Astrocyte (in vitro differentiated cells and primary cell): ENCODE measurements at regions not wholly inside any gene's neighbourhood (a gene's known extent, or its start where the extent isn't known, plus 50 kb on each side); places are given as distances from the start of the nearest gene placed in this dataset.

Source experiments
- DNase-seq: peaks from one replicate; pipeline ENCODE4 v3.0.0-alpha.2; 2010; ENCODE audit warnings: low read depth
- FAIRE-seq: peaks from 2 replicates; lab custom pipeline; 2011; peaks lifted over from hg19 to GRCh38; lab: Jason Lieb, UNC
- H2AFZ ChIP-seq: 2 replicates; pipeline ENCODE4 v1.6.0; 2012; ENCODE audit warnings: low read depth, low read length, inconsistent platforms
- H3K27ac ChIP-seq: 2 replicates; pipeline ENCODE4 v1.5.1; 2011; ENCODE audit warnings: low read depth, low read length, inconsistent platforms
- H3K27me3 ChIP-seq: 2 replicates; pipeline ENCODE4 v1.6.0; 2011; ENCODE audit warnings: low read length, inconsistent platforms; ENCODE audit not compliant: insufficient read depth
- H3K36me3 ChIP-seq: 2 replicates; pipeline ENCODE4 v1.5.1; 2011; ENCODE audit warnings: low read length, inconsistent platforms; ENCODE audit not compliant: insufficient read depth
- H3K4me1 ChIP-seq: 2 replicates; pipeline ENCODE4 v1.5.1; 2011; ENCODE audit warnings: low read length, inconsistent platforms; ENCODE audit not compliant: insufficient read depth
- H3K4me2 ChIP-seq: 2 replicates; pipeline ENCODE4 v1.6.0; 2012; ENCODE audit warnings: low read length, inconsistent platforms
- H3K4me3 ChIP-seq: 2 replicates; pipeline ENCODE4 v1.5.1; 2011; ENCODE audit warnings: low read depth, mild to moderate bottlenecking, low read length, inconsistent platforms; ENCODE audit not compliant: insufficient read depth
- H3K79me2 ChIP-seq: 2 replicates; pipeline ENCODE4 v1.6.0; 2012; ENCODE audit warnings: mild to moderate bottlenecking, low read length, inconsistent platforms; ENCODE audit not compliant: insufficient read depth
- H3K9ac ChIP-seq: 2 replicates; pipeline ENCODE4 v1.6.0; 2012; ENCODE audit warnings: mild to moderate bottlenecking, low read length, inconsistent platforms
- H3K9me3 ChIP-seq: 2 replicates; pipeline ENCODE4 v1.5.1; 2012; ENCODE audit warnings: low read depth, mild to moderate bottlenecking, low read length, inconsistent platforms; ENCODE audit not compliant: insufficient read depth
- H4K20me1 ChIP-seq: 2 replicates; pipeline ENCODE4 v1.6.0; 2012; ENCODE audit warnings: low read length, inconsistent platforms; ENCODE audit not compliant: insufficient read depth
- H3K27ac Mint-ChIP-seq: one replicate; pipeline ENCODE4 v1.8.0; 2021; ENCODE audit warnings: mild to moderate bottlenecking, mixed read lengths; ENCODE audit not compliant: unreplicated experiment
- H3K27me3 Mint-ChIP-seq: one replicate; pipeline ENCODE4 v1.8.0; 2021; ENCODE audit warnings: low read depth, mixed read lengths; ENCODE audit not compliant: unreplicated experiment
- H3K36me3 Mint-ChIP-seq: one replicate; pipeline ENCODE4 v1.8.0; 2021; ENCODE audit warnings: low read depth, mixed read lengths; ENCODE audit not compliant: unreplicated experiment
- H3K4me1 Mint-ChIP-seq: one replicate; pipeline ENCODE4 v1.8.0; 2021; ENCODE audit warnings: low read depth, mixed read lengths; ENCODE audit not compliant: unreplicated experiment
- H3K4me3 Mint-ChIP-seq: one replicate; pipeline ENCODE4 v1.8.0; 2021; ENCODE audit warnings: mild to moderate bottlenecking, moderate library complexity, mixed read lengths; ENCODE audit not compliant: unreplicated experiment
- H3K9me3 Mint-ChIP-seq: one replicate; pipeline ENCODE4 v1.8.0; 2021; ENCODE audit warnings: mild to moderate bottlenecking, mixed read lengths; ENCODE audit not compliant: unreplicated experiment
- CTCF ChIP-seq: IDR thresholded peaks from 2 replicates; pipeline ENCODE4 v1.5.1; 2011; ENCODE audit warnings: low read depth, mild to moderate bottlenecking, inconsistent platforms, low read length, moderate library complexity; ENCODE audit not compliant: insufficient read depth
- EZH2 ChIP-seq: IDR thresholded peaks from 2 replicates; pipeline ENCODE4 v1.6.1; 2012; ENCODE audit warnings: mild to moderate bottlenecking, low read length, inconsistent platforms; ENCODE audit not compliant: insufficient read depth

DNA sequence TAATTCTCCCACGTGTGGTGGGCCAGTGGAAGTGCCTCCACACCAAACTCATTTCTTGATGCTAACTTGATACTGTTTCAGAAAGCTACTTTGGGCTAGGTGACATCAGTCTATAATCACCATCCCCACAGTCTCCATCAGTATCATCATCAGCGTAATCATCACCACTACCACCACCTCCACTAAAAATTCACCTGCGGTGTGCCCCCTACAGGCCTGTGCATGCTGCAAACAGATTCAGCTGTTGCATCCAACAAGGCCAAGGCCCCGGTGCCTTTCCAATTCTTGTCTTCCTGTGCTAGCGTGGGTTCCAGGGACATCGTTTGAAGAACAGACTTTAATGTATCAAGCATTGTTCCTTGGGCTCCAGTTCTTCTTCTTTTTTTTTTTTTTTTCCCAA lies 201.3 kb upstream of the EXOC2 start:
- no peaks in the 10 kb centered on the region for H3K9me3 Mint-ChIP-seq
- Histone ChIP-seq H4K20me1 (no peaks in the 10 kb centered on the region), H3K9me3 (no peaks in the 10 kb centered on the region), H3K79me2 (no peaks in the 10 kb centered on the region), H3K36me3 (no peaks in the 10 kb centered on the region), H2AFZ (no peak overlapping the region), H3K9ac (no peak overlapping the region), H3K4me2 (no peak overlapping the region), H3K27ac (no peak overlapping the region), H3K27me3 (no peaks in the 10 kb centered on the region), H3K4me3 (no peak overlapping the region), H3K4me1 (no peaks in the 10 kb centered on the region)
- H3K27ac Mint-ChIP-seq: no peak overlapping the region
- FAIRE-seq (no peak), DNase-seq (no peak)
- H3K27me3 Mint-ChIP-seq: peaks cover 41% of the 10 kb centered on the region
- TF ChIP-seq EZH2 (no peak), CTCF (no peak)
- H3K4me1 Mint-ChIP-seq: peaks cover 8% of the 10 kb centered on the region
- H3K36me3 Mint-ChIP-seq: no peaks in the 10 kb centered on the region
- H3K4me3 Mint-ChIP-seq: no peak overlapping the region

DNA sequence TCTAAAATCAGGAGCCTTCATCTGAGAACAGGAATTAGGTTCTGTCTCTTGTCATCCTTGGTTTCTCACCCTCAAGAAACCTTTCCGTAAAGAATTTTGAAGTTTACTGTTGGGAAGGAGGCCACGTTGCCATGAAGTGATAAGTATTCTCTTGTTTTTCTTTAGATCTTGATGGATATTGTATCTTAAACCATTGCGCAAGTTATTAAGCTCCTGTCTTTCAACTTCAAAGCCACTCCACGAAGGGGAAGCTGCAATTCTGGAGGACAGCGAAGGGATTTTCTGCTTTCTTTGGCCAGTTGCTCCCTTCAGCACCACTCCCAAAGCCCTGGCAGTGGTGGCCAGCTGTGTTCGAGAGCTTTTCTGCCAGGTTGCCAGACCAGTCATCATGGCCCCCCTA lies 198.1 kb upstream of the EXOC2 start:
- TF ChIP-seq EZH2 (no peak), CTCF (no peak)
- H3K27ac Mint-ChIP-seq: no peak overlapping the region
- Histone ChIP-seq H3K79me2 (no peaks in the 10 kb centered on the region), H3K4me3 (no peak overlapping the region), H3K9ac (no peak overlapping the region), H2AFZ (no peak overlapping the region), H3K4me1 (no peaks in the 10 kb centered on the region), H3K27ac (no peak overlapping the region), H3K27me3 (no peaks in the 10 kb centered on the region), H3K9me3 (peaks cover 3% of the 10 kb centered on the region), H4K20me1 (no peaks in the 10 kb centered on the region), H3K4me2 (no peak overlapping the region), H3K36me3 (no peaks in the 10 kb centered on the region)
- peaks cover 19% of the 10 kb centered on the region for H3K27me3 Mint-ChIP-seq
- no peak for FAIRE-seq
- no peaks in the 10 kb centered on the region for H3K36me3 Mint-ChIP-seq
- H3K4me3 Mint-ChIP-seq: no peak overlapping the region
- no peaks in the 10 kb centered on the region for H3K9me3 Mint-ChIP-seq
- DNase-seq: no peak
- H3K4me1 Mint-ChIP-seq: no peaks in the 10 kb centered on the region

- TF ChIP-seq CTCF (no peak), EZH2 (no peak)
- no peak overlapping the region for H3K4me3 Mint-ChIP-seq
- Histone ChIP-seq H3K9ac (no peak overlapping the region), H4K20me1 (no peaks in the 10 kb centered on the region), H3K27me3 (no peaks in the 10 kb centered on the region), H3K36me3 (no peaks in the 10 kb centered on the region), H3K9me3 (peaks cover 3% of the 10 kb centered on the region), H3K4me3 (no peak overlapping the region), H3K79me2 (no peaks in the 10 kb centered on the region), H3K4me1 (no peaks in the 10 kb centered on the region), H2AFZ (no peak overlapping the region), H3K4me2 (no peak overlapping the region), H3K27ac (no peak overlapping the region)
- H3K36me3 Mint-ChIP-seq: no peaks in the 10 kb centered on the region
- peaks cover 1% of the 10 kb centered on the region for H3K9me3 Mint-ChIP-seq
- H3K4me1 Mint-ChIP-seq: no peaks in the 10 kb centered on the region
- no peak overlapping the region for H3K27ac Mint-ChIP-seq
- H3K27me3 Mint-ChIP-seq: peaks cover 15% of the 10 kb centered on the region
- FAIRE-seq (no peak), DNase-seq (no peak)
Measured at GRCh38 chr6:890201-890600, 197.3 kb upstream of the EXOC2 start.
